Ovary (tissue), 7 donors: ENCODE measurements at regions not wholly inside any gene's neighbourhood (a gene's known extent, or its start where the extent isn't known, plus 50 kb on each side); places are given as distances from the start of the nearest gene placed in this dataset.

ENCODE experiments used
- DNase-seq, 5 donors: peaks; one replicate each; pipeline ENCODE4 v3.0.0-alpha.2; 2019 to 2020
- H3K27ac ChIP-seq, 2 donors: fragments of 200-600 bp; one replicate each; pipeline versions ENCODE4 v1.5.1 to v1.8.0; 2019 to 2022
- H3K27me3 ChIP-seq: fragments of 200-600 bp; one replicate; pipeline ENCODE4 v1.8.0; 2022
- H3K36me3 ChIP-seq: fragments of 200-600 bp; sonication (generic); one replicate; pipeline ENCODE4 v1.5.1; 2019
- H3K4me1 ChIP-seq: one replicate; pipeline ENCODE4 v1.8.1; 2013; ENCODE audit warnings: mild to moderate bottlenecking, moderate library complexity; ENCODE audit not compliant: insufficient read depth
- H3K4me3 ChIP-seq: fragments of 200-600 bp; sonication (generic); one replicate; pipeline ENCODE4 v1.5.1; 2017
- H3K9me3 ChIP-seq, 2 donors: fragments of 200-600 bp in 1 of 2; sonication (generic) in 1 of 2; one replicate each; pipeline versions ENCODE4 v1.5.1 to v1.8.1; 2013 to 2019; ENCODE audit warnings: mild to moderate bottlenecking in 1 of 2, moderate library complexity in 1 of 2
- CTCF ChIP-seq, 3 donors: fragments of 450-650 bp in 2 of 3; fragments of 200-600 bp in 1 of 3; IDR thresholded peaks; one replicate each; pipeline versions ENCODE4 v1.5.1 to v1.8.0; 2016 to 2022; ENCODE audit warnings: antibody characterized with exemption in 3 of 3, mild to moderate bottlenecking in 1 of 3
- EP300 ChIP-seq: sonication (generic); formaldehyde crosslinking; IDR thresholded peaks from one replicate; pipeline ENCODE4 v1.6.1; 2017; ENCODE audit warnings: antibody characterized with exemption
- POLR2A ChIP-seq: fragments of 450-650 bp; IDR thresholded peaks from one replicate; pipeline ENCODE4 v1.6.1; 2017; ENCODE audit warnings: antibody characterized with exemption, mild to moderate bottlenecking, moderate library complexity
- WGBS, 3 donors: extraction: QIAGEN DNeasy Blood & Tissue Kit in 1 of 3; methylation state at CpG; one replicate each; pipeline versions ENCODE4 v1.1.5 to v1.1.7; 2013 to 2017; 5-methylcytosine and 5-hydroxymethylcytosine counted together
- intact Hi-C, 4 donors: fragments of 100-400 bp; cut with DNase I; formaldehyde crosslinking; loops; one replicate each; pipeline versions ENCODE4 v1.11.0 to v1.15.1; 2022 to 2023
- donor health status: DM: no; HTN: no; CAD: no; lungs with moderate emphysema.
- donor health status: DM: no; HTN: no; CAD: no.
- donor health status: Bipolar disorder and iron deficiency.
- donor health status: DM: no; HTN: no; CAD: no.
- donor health status: DM: yes; HTN: yes; CAD: no.

DNA sequence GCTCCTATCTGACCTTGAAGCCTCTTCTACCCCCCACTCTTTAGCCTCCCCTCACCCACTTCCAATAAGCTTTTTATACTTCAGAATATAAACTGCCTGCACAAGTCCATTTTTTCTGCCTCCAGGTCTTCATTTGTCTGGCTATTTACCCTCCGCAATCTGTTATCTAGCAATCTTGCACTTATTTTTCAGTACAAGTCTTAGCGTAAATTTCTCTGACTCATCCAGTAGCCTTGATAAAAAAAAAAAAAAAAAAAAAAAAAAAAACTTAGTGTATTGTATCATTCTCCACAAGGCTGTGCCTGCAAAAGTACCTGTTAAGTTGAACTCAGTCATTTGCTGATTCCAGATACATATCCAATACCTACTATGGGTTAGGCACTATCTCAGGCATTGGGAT is 219.5 kb upstream of the DKK2 start:
- Histone ChIP-seq H3K36me3 (no peaks in the 10 kb centered on the region), H3K4me3 (no peak overlapping the region), H3K27ac (no peak overlapping the region), H3K4me1 (no peaks in the 10 kb centered on the region), H3K27me3 (no peaks in the 10 kb centered on the region), H3K9me3 (no peaks in the 10 kb centered on the region)
- intact Hi-C loops = no loop called here
- 64 to 79% (median 72%) methylated on average over 2 of the region's 2 CpGs for WGBS, 3 donors
- TF ChIP-seq CTCF (IDR thresholded peaks at IDR 0.05) (no peak), EP300 (no peak), POLR2A (no peak)
- no peak for DNase-seq

DNA sequence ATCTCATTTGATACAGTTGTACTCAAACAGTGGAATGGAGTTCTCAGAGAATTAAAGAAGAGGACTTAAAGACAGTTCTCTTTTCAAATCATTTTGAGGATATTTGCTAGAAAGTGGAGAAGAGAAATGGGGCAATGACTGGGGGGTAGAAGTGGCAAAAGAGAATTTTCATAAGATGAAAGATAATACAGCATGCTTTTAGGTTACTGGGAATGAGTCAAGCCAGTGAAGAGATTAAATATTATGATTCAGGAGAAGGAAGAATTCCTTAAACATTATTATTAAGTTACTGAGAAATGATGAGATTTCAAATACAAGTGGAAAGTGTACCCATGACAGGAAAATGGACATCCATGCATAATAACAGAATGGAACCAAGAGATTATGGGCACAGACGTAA is 219.0 kb upstream of the DKK2 start:
- Histone ChIP-seq H3K36me3 (no peaks in the 10 kb centered on the region), H3K4me1 (no peaks in the 10 kb centered on the region), H3K27me3 (no peaks in the 10 kb centered on the region), H3K4me3 (no peak overlapping the region), H3K27ac (no peak overlapping the region), H3K9me3 (no peaks in the 10 kb centered on the region)
- intact Hi-C loops = no loop called here
- WGBS, 3 donors = 79 to 87% (median 84%) methylated on average over 1 of the region's 1 CpG
- TF ChIP-seq POLR2A (no peak), EP300 (no peak), CTCF (IDR thresholded peaks at IDR 0.05) (no peak)
- DNase-seq = no peak

GRCh38 chr4:107253579-107254068 is 217.5 kb upstream of the DKK2 start:
- WGBS, 3 donors = 56 to 66% (median 59%) methylated on average over 3 of the region's 3 CpGs
- Histone ChIP-seq H3K4me3 (no peak overlapping the region), H3K36me3 (no peaks in the 10 kb centered on the region), H3K9me3 (no peaks in the 10 kb centered on the region), H3K27me3 (no peaks in the 10 kb centered on the region), H3K27ac (no peak overlapping the region), H3K4me1 (no peaks in the 10 kb centered on the region)
- TF ChIP-seq EP300 (no peak), POLR2A (no peak), CTCF (IDR thresholded peaks at IDR 0.05) (no peak)
- DNase-seq = no peak
- intact Hi-C loops = no loop called here

GRCh38 chr4:107253090-107253489 is 217.0 kb upstream of the DKK2 start:
- Histone ChIP-seq H3K27me3 (no peaks in the 10 kb centered on the region), H3K4me3 (no peak overlapping the region), H3K9me3 (no peaks in the 10 kb centered on the region), H3K27ac (no peak overlapping the region), H3K4me1 (no peaks in the 10 kb centered on the region), H3K36me3 (no peaks in the 10 kb centered on the region)
- TF ChIP-seq CTCF (IDR thresholded peaks at IDR 0.05) (no peak), EP300 (no peak)
- DNase-seq = no peak
- 62 to 70% (median 66%) methylated on average over 4 of the region's 4 CpGs for WGBS, 3 donors
- intact Hi-C loops = no loop called here

DNA sequence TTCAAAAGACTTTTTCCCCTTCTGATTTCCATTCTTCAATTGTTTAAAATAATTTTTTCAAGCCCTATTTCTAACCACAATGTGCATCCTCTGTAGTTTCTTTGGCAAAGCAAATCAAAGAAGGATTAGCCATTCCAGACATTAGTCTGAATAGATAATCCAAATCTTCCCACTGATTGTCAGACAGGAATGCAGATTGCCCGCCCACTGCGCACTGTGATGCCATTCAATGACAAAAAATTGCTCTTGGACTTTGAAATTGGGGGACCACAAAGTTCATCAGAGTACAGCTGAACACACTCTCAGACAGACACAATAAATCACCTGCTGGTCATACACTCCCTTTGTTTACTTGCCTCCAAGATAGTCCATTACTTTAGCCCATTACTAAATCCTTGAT is 216.5 kb upstream of the DKK2 start:
- 86 to 96% (median 95%) methylated on average over 2 of the region's 2 CpGs for WGBS, 3 donors
- no peak overlapping the region for H3K4me3 ChIP-seq
- TF ChIP-seq POLR2A (no peak), EP300 (no peak), CTCF (IDR thresholded peaks at IDR 0.05) (no peak)
- intact Hi-C loops = no loop called here
- no peak for DNase-seq
- no peaks in the 10 kb centered on the region for H3K4me1 ChIP-seq
- no peaks in the 10 kb centered on the region for H3K27me3 ChIP-seq
- no peaks in the 10 kb centered on the region for H3K36me3 ChIP-seq
- H3K9me3 ChIP-seq = no peaks in the 10 kb centered on the region
- H3K27ac ChIP-seq = no peak overlapping the region
